Breast epithelium (tissue), 3 donors: ENCODE measurements at regions not wholly inside any gene's neighbourhood (a gene's known extent, or its start where the extent isn't known, plus 50 kb on each side); places are given as distances from the start of the nearest gene placed in this dataset.

ENCODE experiments used
- POLR2A ChIP-seq: fragments of 450-650 bp; IDR thresholded peaks from one replicate; pipeline ENCODE4 v1.6.1; 2016; ENCODE audit warnings: antibody characterized with exemption, mild to moderate bottlenecking, moderate library complexity
- TF ChIP-seq, protein P1 (sequence below), 3 donors: fragments of 450-650 bp; IDR thresholded peaks; one replicate each; pipeline ENCODE4 v1.5.1; 2016 to 2017; ENCODE audit warnings: antibody characterized with exemption in 3 of 3, mild to moderate bottlenecking in 3 of 3, moderate library complexity in 3 of 3

DNA sequence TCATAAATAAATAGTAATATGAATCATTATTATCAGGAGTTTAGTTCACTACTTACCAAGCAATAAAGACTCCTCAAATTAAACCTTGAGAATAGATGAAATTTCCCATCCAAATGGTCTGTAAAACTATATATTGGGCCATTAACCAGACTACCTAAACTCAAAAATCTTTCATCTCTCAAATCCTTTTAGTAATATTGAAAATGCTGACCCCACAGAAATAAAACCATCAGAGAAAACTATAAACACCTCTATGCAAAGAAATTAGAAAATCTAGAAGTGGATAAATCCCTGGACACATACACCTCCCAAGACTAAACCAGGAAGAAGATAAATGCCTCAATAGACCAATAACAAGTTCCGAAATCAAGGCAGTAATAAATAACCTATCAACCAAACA, 723.2 kb downstream of the TLE4 start:
- TF ChIP-seq, protein P1, sequence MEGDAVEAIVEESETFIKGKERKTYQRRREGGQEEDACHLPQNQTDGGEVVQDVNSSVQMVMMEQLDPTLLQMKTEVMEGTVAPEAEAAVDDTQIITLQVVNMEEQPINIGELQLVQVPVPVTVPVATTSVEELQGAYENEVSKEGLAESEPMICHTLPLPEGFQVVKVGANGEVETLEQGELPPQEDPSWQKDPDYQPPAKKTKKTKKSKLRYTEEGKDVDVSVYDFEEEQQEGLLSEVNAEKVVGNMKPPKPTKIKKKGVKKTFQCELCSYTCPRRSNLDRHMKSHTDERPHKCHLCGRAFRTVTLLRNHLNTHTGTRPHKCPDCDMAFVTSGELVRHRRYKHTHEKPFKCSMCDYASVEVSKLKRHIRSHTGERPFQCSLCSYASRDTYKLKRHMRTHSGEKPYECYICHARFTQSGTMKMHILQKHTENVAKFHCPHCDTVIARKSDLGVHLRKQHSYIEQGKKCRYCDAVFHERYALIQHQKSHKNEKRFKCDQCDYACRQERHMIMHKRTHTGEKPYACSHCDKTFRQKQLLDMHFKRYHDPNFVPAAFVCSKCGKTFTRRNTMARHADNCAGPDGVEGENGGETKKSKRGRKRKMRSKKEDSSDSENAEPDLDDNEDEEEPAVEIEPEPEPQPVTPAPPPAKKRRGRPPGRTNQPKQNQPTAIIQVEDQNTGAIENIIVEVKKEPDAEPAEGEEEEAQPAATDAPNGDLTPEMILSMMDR (IDR thresholded peaks at IDR 0.05) = no peak
- TF ChIP-seq POLR2A = no peak
